ENCODE measurements at regions not wholly inside any gene's neighbourhood (a gene's known extent, or its start where the extent isn't known, plus 50 kb on each side); places are given as distances from the start of the nearest gene placed in this dataset.
A peak's percentile ranks its signal among the peaks of the same experiment; 100 is the strongest.

DNA sequence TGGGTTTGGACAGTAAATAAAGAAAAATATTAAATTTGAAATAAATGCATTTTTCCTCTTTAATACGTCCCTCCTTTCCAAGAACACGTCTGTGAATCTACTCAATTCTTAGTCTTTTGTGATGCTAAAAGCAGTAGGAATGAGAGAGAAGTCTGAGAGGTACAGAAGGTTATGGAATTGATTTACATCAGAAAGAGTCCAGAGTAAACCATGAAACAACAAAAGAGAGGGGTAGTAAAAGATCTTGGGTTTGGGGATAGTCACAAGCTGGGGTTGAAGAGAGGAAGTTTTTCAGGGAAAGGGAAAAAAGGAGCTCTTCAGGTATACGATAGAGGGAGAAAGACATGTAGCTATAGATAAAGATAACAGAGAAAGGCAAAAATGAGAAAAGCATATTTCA, 215.4 kb downstream of the RAB28 start:
- DNase-seq (ENCODE audit: low spot score) (no peak), ATAC-seq (peak; percentile 66)
- H3K27ac Mint-ChIP-seq: peak overlapping the region; percentile 19; the same call in 1 of the 2 replicates
- POLR2A ChIA-PET: no interaction called here
- H3K27me3 Mint-ChIP-seq (ENCODE audit: low read depth): no peaks in the 10 kb centered on the region
- peaks cover 16% of the 10 kb centered on the region for H3K36me3 Mint-ChIP-seq
- H3K4me1 Mint-ChIP-seq: peaks cover 28% of the 10 kb centered on the region
- H3K4me3 Mint-ChIP-seq: peak overlapping the region; percentile 11
- H3K9me3 Mint-ChIP-seq: peaks cover 10% of the 10 kb centered on the region
- CTCF ChIA-PET: interaction anchor here (1.1 to 1.5 kb wide), 2 partner anchors 103 to 163 kb away, joined by 3 to 5 read pairs; no protein-coding TSS in a partner anchor
- TF ChIP-seq TP53 (CRISPR knock-in tag; IDR thresholded peaks at IDR 0.05) (no peak), CREB1 (CRISPR knock-in tag; IDR thresholded peaks at IDR 0.05) (no peak), NR1H2 (CRISPR knock-in tag; IDR thresholded peaks at IDR 0.05) (no peak), ZNF121 (CRISPR knock-in tag; IDR thresholded peaks at IDR 0.05) (no peak), CREM (CRISPR knock-in tag; IDR thresholded peaks at IDR 0.05) (no peak), TCF7 (CRISPR knock-in tag; IDR thresholded peaks at IDR 0.05; ENCODE audit: low read depth) (no peak), NFATC4 (CRISPR knock-in tag; IDR thresholded peaks at IDR 0.05) (no peak)
- TF ChIP-seq, protein P1, sequence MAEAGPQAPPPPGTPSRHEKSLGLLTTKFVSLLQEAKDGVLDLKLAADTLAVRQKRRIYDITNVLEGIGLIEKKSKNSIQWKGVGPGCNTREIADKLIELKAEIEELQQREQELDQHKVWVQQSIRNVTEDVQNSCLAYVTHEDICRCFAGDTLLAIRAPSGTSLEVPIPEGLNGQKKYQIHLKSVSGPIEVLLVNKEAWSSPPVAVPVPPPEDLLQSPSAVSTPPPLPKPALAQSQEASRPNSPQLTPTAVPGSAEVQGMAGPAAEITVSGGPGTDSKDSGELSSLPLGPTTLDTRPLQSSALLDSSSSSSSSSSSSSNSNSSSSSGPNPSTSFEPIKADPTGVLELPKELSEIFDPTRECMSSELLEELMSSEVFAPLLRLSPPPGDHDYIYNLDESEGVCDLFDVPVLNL (CRISPR knock-in tag; IDR thresholded peaks at IDR 0.05; ENCODE audit: borderline replicate concordance, low read depth): no peak
- TF ChIP-seq, protein P2, sequence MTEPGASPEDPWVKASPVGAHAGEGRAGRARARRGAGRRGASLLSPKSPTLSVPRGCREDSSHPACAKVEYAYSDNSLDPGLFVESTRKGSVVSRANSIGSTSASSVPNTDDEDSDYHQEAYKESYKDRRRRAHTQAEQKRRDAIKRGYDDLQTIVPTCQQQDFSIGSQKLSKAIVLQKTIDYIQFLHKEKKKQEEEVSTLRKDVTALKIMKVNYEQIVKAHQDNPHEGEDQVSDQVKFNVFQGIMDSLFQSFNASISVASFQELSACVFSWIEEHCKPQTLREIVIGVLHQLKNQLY (CRISPR knock-in tag; IDR thresholded peaks at IDR 0.05): no peak
- TF ChIP-seq, protein P3, sequence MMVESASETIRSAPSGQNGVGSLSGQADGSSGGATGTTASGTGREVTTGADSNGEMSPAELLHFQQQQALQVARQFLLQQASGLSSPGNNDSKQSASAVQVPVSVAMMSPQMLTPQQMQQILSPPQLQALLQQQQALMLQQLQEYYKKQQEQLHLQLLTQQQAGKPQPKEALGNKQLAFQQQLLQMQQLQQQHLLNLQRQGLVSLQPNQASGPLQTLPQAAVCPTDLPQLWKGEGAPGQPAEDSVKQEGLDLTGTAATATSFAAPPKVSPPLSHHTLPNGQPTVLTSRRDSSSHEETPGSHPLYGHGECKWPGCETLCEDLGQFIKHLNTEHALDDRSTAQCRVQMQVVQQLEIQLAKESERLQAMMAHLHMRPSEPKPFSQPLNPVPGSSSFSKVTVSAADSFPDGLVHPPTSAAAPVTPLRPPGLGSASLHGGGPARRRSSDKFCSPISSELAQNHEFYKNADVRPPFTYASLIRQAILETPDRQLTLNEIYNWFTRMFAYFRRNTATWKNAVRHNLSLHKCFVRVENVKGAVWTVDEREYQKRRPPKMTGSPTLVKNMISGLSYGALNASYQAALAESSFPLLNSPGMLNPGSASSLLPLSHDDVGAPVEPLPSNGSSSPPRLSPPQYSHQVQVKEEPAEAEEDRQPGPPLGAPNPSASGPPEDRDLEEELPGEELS (CRISPR knock-in tag; IDR thresholded peaks at IDR 0.05): no peak

DNA sequence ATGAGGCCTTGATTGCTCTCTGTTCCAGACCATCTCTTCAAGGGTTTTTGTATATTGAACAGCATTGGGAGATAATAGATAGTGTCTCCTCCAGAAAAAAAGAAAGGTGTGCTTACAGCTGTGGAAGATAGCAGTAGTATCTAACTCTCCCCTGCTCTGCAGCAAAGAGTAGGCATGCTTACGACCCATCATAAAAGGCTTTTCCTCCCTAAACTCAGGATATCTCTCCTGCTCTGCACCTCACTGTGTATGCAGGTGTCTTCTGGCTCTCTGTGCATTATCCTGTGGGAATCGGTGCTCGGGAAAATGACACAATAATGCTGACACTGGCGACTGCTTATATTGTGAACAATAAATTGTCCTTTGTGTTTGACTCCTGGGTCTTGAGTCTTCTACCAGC, 216.0 kb downstream of the RAB28 start:
- peaks cover 28% of the 10 kb centered on the region for H3K4me1 Mint-ChIP-seq
- H3K27ac Mint-ChIP-seq: peak overlapping the region; percentile 47; the same call in 1 of the 2 replicates
- peaks cover 5% of the 10 kb centered on the region; the same call in 1 of the 2 replicates for H3K9me3 Mint-ChIP-seq
- H3K36me3 Mint-ChIP-seq: peaks cover 11% of the 10 kb centered on the region; the same call in 1 of the 2 replicates
- POLR2A ChIA-PET: no interaction called here
- no peaks in the 10 kb centered on the region for H3K27me3 Mint-ChIP-seq (ENCODE audit: low read depth)
- TF ChIP-seq, protein P4, sequence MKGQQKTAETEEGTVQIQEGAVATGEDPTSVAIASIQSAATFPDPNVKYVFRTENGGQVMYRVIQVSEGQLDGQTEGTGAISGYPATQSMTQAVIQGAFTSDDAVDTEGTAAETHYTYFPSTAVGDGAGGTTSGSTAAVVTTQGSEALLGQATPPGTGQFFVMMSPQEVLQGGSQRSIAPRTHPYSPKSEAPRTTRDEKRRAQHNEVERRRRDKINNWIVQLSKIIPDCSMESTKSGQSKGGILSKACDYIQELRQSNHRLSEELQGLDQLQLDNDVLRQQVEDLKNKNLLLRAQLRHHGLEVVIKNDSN (CRISPR knock-in tag; IDR thresholded peaks at IDR 0.05): no peak
- TF ChIP-seq, protein P5, sequence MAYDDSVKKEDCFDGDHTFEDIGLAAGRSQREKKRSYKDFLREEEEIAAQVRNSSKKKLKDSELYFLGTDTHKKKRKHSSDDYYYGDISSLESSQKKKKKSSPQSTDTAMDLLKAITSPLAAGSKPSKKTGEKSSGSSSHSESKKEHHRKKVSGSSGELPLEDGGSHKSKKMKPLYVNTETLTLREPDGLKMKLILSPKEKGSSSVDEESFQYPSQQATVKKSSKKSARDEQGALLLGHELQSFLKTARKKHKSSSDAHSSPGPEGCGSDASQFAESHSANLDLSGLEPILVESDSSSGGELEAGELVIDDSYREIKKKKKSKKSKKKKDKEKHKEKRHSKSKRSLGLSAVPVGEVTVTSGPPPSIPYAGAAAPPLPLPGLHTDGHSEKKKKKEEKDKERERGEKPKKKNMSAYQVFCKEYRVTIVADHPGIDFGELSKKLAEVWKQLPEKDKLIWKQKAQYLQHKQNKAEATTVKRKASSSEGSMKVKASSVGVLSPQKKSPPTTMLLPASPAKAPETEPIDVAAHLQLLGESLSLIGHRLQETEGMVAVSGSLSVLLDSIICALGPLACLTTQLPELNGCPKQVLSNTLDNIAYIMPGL (CRISPR knock-in tag; IDR thresholded peaks at IDR 0.05): no peak
- TF ChIP-seq, protein P6, sequence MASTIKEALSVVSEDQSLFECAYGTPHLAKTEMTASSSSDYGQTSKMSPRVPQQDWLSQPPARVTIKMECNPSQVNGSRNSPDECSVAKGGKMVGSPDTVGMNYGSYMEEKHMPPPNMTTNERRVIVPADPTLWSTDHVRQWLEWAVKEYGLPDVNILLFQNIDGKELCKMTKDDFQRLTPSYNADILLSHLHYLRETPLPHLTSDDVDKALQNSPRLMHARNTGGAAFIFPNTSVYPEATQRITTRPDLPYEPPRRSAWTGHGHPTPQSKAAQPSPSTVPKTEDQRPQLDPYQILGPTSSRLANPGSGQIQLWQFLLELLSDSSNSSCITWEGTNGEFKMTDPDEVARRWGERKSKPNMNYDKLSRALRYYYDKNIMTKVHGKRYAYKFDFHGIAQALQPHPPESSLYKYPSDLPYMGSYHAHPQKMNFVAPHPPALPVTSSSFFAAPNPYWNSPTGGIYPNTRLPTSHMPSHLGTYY (CRISPR knock-in tag; IDR thresholded peaks at IDR 0.05): no peak
- TF ChIP-seq RELA (CRISPR knock-in tag; IDR thresholded peaks at IDR 0.05; ENCODE audit: borderline replicate concordance) (no peak), CREM (CRISPR knock-in tag; IDR thresholded peaks at IDR 0.05) (no peak), MXD4 (CRISPR knock-in tag; IDR thresholded peaks at IDR 0.05; ENCODE audit: borderline replicate concordance) (no peak), FOXK1 (CRISPR knock-in tag; IDR thresholded peaks at IDR 0.05) (no peak)
- TF ChIP-seq, protein P7, sequence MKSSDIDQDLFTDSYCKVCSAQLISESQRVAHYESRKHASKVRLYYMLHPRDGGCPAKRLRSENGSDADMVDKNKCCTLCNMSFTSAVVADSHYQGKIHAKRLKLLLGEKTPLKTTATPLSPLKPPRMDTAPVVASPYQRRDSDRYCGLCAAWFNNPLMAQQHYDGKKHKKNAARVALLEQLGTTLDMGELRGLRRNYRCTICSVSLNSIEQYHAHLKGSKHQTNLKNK (CRISPR knock-in tag; IDR thresholded peaks at IDR 0.05): no peak
- CTCF ChIA-PET: interaction anchor here (1.4 to 1.6 kb wide), 3 partner anchors 19 to 163 kb away, joined by 5 to 7 read pairs (median 5); no protein-coding TSS in a partner anchor
- no peak for DNase-seq (ENCODE audit: low spot score)
- peak; percentile 61 for ATAC-seq
- H3K4me3 Mint-ChIP-seq: no peak overlapping the region
